ENCODE measurements at regions not wholly inside any gene's neighbourhood (a gene's known extent, or its start where the extent isn't known, plus 50 kb on each side); places are given as distances from the start of the nearest gene placed in this dataset.

- Mint-ChIP-seq H3K4me1 (peaks cover 22% of the 10 kb centered on the region), H3K27ac (no peak overlapping the region), H3K36me3 (peaks cover 42% of the 10 kb centered on the region), H3K9me3 (peaks cover 45% of the 10 kb centered on the region), H3K27me3 (ENCODE audit: low read depth) (no peaks in the 10 kb centered on the region), H3K4me3 (no peak overlapping the region)
- POLR2A ChIA-PET, result interaction anchor here (1.3 kb wide), 1 partner anchor 496 kb away, joined by 3 read pairs; no protein-coding TSS in a partner anchor
- TF ChIP-seq ZBTB43 (CRISPR knock-in tag; IDR thresholded peaks at IDR 0.05), result no peak
- TF ChIP-seq ZNF232 (CRISPR knock-in tag; IDR thresholded peaks at IDR 0.05), result no peak
- no peak for TF ChIP-seq RELA (CRISPR knock-in tag; IDR thresholded peaks at IDR 0.05; ENCODE audit: borderline replicate concordance)
- no peak for TF ChIP-seq FOXP4 (CRISPR knock-in tag; IDR thresholded peaks at IDR 0.05)
- no peak for TF ChIP-seq ZNF512 (CRISPR knock-in tag; IDR thresholded peaks at IDR 0.05; ENCODE audit: borderline replicate concordance)
- TF ChIP-seq MAX (CRISPR knock-in tag; IDR thresholded peaks at IDR 0.05), result no peak
- no peak for TF ChIP-seq FOXK1 (CRISPR knock-in tag; IDR thresholded peaks at IDR 0.05)
- no peak for TF ChIP-seq ZNF671 (CRISPR knock-in tag; IDR thresholded peaks at IDR 0.05)
- TF ChIP-seq E2F1 (CRISPR knock-in tag; IDR thresholded peaks at IDR 0.05), result no peak
- no peak for TF ChIP-seq E2F4 (CRISPR knock-in tag; IDR thresholded peaks at IDR 0.05; ENCODE audit: borderline replicate concordance, low read depth)
- no peak for TF ChIP-seq GTF2I (CRISPR knock-in tag; conservative IDR thresholded peaks at IDR 0.05)
- TF ChIP-seq JUN (CRISPR knock-in tag; IDR thresholded peaks at IDR 0.05), result no peak
- ATAC-seq (no peak), DNase-seq (ENCODE audit: low spot score) (no peak)
- CTCF ChIA-PET, result no interaction called here
Observed at GRCh38 chr2:151106805-151107506, 154.7 kb downstream of the RBM43 start.

- ChIA-PET POLR2A (no interaction called here), CTCF (no interaction called here)
- H3K27me3 Mint-ChIP-seq (ENCODE audit: low read depth), result no peaks in the 10 kb centered on the region
- DNase-seq (ENCODE audit: low spot score) (no peak), ATAC-seq (no peak)
- H3K36me3 Mint-ChIP-seq, result peaks cover 38% of the 10 kb centered on the region
- H3K4me3 Mint-ChIP-seq, result no peak overlapping the region
- peaks cover 40% of the 10 kb centered on the region for H3K9me3 Mint-ChIP-seq
- TF ChIP-seq ZNF281 (CRISPR knock-in tag; IDR thresholded peaks at IDR 0.05) (no peak), NR3C1 (CRISPR knock-in tag; conservative IDR thresholded peaks at IDR 0.05; ENCODE audit: low read depth) (no peak), ZSCAN18 (CRISPR knock-in tag; IDR thresholded peaks at IDR 0.05) (no peak)
- no peak overlapping the region for H3K27ac Mint-ChIP-seq
- H3K4me1 Mint-ChIP-seq, result peaks cover 8% of the 10 kb centered on the region; the same call in 1 of the 2 replicates
Observed at GRCh38 chr2:151103551-151103950, 158.1 kb downstream of the RBM43 start.

All from WTC11 (cell line).